Vagina (tissue), 2 donors: ENCODE measurements at regions not wholly inside any gene's neighbourhood (a gene's known extent, or its start where the extent isn't known, plus 50 kb on each side); places are given as distances from the start of the nearest gene placed in this dataset.

Experiments
- POLR2A ChIP-seq, 2 donors: fragments of 450-650 bp; IDR thresholded peaks; one replicate each; pipeline ENCODE4 v1.6.1; 2017; ENCODE audit warnings: antibody characterized with exemption in 2 of 2, mild to moderate bottlenecking in 2 of 2, moderate library complexity in 2 of 2
- POLR2AphosphoS5 ChIP-seq, 2 donors: sonication (generic); formaldehyde crosslinking; IDR thresholded peaks; one replicate each; pipeline ENCODE4 v1.9.0; 2017; ENCODE audit warnings: antibody characterized with exemption in 2 of 2, mild to moderate bottlenecking in 2 of 2, low read depth in 1 of 2; ENCODE audit not compliant: insufficient read depth in 1 of 2
- TF ChIP-seq, protein P1 (sequence below), 3 experiments: fragments of 450-650 bp in 2 of 3; fragments of 200-600 bp in 1 of 3; sonication (generic) in 1 of 3; IDR thresholded peaks; one replicate each; pipeline ENCODE4 v1.5.1; 2017 to 2019; ENCODE audit warnings: antibody characterized with exemption in 3 of 3, mild to moderate bottlenecking in 2 of 3, moderate library complexity in 2 of 3

DNA sequence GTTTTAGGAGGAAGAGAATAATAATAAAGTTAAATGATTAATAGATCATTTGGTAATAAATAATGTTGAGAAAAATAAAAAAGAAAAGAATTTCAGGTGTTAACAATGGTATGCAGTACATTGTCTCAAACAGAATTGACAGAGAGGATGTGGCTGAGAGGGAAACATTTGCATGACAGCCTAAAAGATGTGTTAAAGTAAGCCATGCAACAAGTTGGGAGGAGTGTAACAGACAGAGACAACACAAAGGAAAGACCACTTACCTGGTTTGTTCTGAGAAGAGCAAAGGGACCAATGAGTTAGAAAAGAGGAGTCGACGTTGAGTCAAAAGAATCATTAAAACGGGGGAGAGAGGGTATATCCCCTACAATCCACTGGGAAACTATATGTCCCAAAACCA lies 814.0 kb downstream of the KCNT2 start:
- TF ChIP-seq, protein P1, sequence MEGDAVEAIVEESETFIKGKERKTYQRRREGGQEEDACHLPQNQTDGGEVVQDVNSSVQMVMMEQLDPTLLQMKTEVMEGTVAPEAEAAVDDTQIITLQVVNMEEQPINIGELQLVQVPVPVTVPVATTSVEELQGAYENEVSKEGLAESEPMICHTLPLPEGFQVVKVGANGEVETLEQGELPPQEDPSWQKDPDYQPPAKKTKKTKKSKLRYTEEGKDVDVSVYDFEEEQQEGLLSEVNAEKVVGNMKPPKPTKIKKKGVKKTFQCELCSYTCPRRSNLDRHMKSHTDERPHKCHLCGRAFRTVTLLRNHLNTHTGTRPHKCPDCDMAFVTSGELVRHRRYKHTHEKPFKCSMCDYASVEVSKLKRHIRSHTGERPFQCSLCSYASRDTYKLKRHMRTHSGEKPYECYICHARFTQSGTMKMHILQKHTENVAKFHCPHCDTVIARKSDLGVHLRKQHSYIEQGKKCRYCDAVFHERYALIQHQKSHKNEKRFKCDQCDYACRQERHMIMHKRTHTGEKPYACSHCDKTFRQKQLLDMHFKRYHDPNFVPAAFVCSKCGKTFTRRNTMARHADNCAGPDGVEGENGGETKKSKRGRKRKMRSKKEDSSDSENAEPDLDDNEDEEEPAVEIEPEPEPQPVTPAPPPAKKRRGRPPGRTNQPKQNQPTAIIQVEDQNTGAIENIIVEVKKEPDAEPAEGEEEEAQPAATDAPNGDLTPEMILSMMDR (IDR thresholded peaks at IDR 0.05) = no peak
- TF ChIP-seq POLR2A (IDR thresholded peaks at IDR 0.05) = no peak
- no peak for TF ChIP-seq POLR2AphosphoS5 (IDR thresholded peaks at IDR 0.05; ENCODE audit: insufficient read depth in 1 of 2, low read depth in 1 of 2)
